Adipocyte (in vitro differentiated cells): ENCODE measurements at regions not wholly inside any gene's neighbourhood (a gene's known extent, or its start where the extent isn't known, plus 50 kb on each side); places are given as distances from the start of the nearest gene placed in this dataset.
A peak's percentile ranks its signal among the peaks of the same experiment; 100 is the strongest.

ENCODE experiments used
- DNase-seq: peaks from one replicate; pipeline ENCODE4 v3.0.0-alpha.2; 2015; ENCODE audit warnings: low read depth
- H3K27me3 ChIP-seq: replicated peaks from 2 replicates; pipeline ENCODE4 v1.7.0; 2013; ENCODE audit warnings: mild to moderate bottlenecking, low read length, moderate library complexity; ENCODE audit not compliant: control insufficient read depth, insufficient read depth
- H3K36me3 ChIP-seq: 2 replicates; pipeline ENCODE4 v1.7.0; 2013; ENCODE audit warnings: low read length, mild to moderate bottlenecking, moderate library complexity; ENCODE audit not compliant: control insufficient read depth, insufficient read depth, severe bottlenecking
- H3K4me1 ChIP-seq: 2 replicates; pipeline ENCODE4 v1.7.0; 2013; ENCODE audit warnings: mild to moderate bottlenecking, low read length, moderate library complexity; ENCODE audit not compliant: control insufficient read depth, insufficient read depth
- H3K4me3 ChIP-seq: 2 replicates; pipeline ENCODE4 v1.7.0; 2013; ENCODE audit warnings: mild to moderate bottlenecking, low read length, moderate library complexity
- H3K9ac ChIP-seq: 2 replicates; pipeline ENCODE4 v1.7.0; 2013; ENCODE audit warnings: mild to moderate bottlenecking, low read length, moderate library complexity
- H3K9me3 ChIP-seq: 2 replicates; pipeline ENCODE4 v1.7.0; 2013; ENCODE audit warnings: mild to moderate bottlenecking, low read length, moderate library complexity; ENCODE audit not compliant: control insufficient read depth

DNA sequence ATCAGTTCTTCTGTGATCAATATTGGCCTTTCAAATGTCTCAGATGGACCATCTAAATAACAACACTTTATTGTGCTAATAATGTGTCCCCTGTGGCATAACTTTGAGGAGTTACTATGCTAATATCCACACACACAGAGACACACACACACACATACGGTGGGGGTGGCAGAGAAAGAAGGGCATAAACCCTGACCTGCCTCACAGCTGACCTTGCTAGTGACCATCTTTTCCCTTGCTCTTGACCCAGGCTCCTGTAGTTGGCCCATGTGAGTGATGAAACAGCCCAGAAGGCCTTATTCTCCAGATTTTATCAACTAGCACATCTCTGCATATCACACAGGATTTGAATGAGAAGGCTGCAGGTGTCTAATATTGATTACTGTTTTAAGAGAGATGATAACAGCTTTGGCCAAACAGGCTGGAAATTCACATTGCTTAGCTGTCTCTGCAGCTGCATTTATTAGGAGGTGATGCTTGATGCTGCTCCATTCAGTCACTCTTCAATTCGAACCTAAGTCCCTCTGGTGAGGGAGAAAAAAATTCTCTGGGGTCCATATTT lies 176.4 kb downstream of the ACTR3 start:
- Histone ChIP-seq H3K9me3 (no peaks in the 10 kb centered on the region), H3K36me3 (no peaks in the 10 kb centered on the region), H3K27me3 (peaks cover 4% of the 10 kb centered on the region), H3K4me3 (no peak overlapping the region), H3K4me1 (no peaks in the 10 kb centered on the region), H3K9ac (no peak overlapping the region)
- DNase-seq: no peak

DNA sequence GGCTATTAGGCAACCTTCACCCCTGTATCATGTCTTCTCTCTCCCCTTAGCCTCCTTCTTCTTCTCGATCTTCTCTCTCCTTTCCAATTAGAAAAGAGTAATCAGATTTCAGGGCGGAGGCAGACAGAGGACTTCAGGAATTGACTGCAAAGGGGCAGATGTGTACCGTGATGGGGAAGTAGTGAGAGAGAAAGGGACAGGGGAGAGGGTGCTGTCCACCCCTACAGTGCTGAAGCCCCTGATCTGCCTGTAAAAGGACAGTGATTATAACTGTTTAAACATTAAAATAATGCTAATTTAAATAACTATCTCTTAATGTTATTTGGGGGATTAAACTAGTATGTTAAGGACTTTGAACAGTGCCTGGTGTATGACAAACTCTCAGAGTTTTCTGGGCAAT lies 178.5 kb downstream of the ACTR3 start:
- Histone ChIP-seq H3K36me3 (no peaks in the 10 kb centered on the region), H3K4me3 (no peak overlapping the region), H3K9me3 (no peaks in the 10 kb centered on the region), H3K4me1 (no peaks in the 10 kb centered on the region), H3K9ac (no peak overlapping the region), H3K27me3 (peaks cover 4% of the 10 kb centered on the region)
- no peak for DNase-seq

DNA sequence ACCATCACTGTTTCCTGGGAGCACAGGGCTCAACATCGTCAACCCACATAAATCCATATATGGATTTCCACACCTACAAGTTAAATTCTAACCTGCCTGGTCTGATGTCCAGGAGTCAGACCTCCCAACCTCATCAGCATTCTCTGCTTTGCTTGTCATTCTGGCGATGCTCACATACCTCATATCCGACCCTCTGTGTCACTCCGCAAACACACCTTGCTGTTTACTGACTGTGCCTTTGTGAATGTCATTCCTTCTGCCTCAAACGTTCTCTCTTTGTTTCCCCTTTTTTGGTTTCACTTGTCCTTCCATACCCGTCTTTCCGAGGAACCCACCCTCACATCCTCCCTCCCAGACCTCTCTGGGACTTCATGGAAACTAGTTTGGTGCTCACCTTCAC lies 187.1 kb downstream of the ACTR3 start:
- no peaks in the 10 kb centered on the region for H3K36me3 ChIP-seq
- peaks cover 4% of the 10 kb centered on the region for H3K9me3 ChIP-seq
- H3K4me1 ChIP-seq: no peaks in the 10 kb centered on the region
- H3K9ac ChIP-seq: no peak overlapping the region
- no peak for DNase-seq
- no peak overlapping the region for H3K4me3 ChIP-seq
- H3K27me3 ChIP-seq: no peaks in the 10 kb centered on the region

DNA sequence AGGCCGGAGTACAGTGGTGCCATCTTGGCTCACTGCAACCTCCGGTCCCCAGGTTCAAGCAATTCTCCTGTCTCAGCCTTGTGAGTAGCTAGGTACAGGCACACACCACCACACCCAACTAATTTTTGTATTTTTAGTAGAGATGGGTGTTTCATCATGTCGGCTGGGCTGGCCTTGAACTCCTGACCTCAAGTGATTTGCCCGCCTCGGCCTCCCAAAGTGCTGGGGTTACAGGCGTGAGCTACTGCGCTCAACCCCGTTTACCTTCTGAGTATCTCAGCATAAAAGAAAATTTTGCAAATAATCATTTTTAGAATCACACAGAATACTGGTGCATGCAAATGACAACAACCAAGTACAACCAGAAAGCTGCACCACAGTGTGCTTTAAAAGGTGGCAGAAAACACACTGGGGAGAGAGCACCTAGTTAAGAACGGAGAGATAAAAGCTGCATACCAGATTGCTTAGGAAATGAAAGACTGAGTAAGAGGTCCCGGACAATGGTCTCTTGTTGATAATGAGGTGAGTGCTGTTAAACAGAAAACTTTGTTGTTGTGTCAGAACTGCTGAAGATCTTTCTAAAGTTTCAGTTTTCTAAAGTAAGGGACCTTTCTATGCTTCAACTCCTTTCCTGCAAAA lies 189.6 kb downstream of the ACTR3 start:
- Histone ChIP-seq H3K36me3 (no peaks in the 10 kb centered on the region), H3K9me3 (peaks cover 4% of the 10 kb centered on the region), H3K4me3 (no peak overlapping the region), H3K4me1 (no peaks in the 10 kb centered on the region), H3K9ac (no peak overlapping the region), H3K27me3 (no peaks in the 10 kb centered on the region)
- no peak for DNase-seq

DNA sequence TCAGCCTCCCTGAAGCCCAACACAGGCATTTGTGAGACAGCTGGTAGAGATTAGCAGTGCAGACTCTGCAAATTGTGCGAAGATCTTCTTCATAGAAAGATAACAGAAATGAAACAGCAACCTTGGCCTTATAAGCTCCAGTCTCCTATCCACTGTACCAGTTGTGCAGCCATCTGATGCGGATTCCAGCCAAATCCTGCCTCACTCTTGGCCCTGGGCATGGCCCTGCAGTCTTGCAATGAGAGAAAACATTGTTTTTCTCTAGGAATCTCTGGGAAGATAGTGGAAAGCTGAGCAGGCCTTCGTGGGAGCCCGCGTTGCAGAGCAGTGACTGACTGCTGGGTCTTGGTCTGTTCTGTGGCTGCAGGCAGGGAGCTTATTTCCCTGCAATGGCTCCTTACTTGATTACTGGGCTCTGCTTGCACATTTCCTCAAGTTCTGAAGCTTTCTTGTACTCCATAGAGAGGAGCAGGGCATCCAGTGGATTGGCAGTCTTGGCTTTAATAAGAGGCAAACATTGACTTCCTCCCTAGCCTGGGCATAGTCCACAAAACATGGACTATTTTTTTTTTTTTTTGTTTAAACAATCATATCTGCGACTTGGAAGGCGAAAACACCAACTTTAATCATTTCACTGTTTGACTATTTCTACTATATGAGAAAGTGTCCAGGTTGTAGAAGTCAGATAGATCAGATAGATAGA lies 193.0 kb downstream of the ACTR3 start:
- Histone ChIP-seq H3K36me3 (no peaks in the 10 kb centered on the region), H3K4me3 (no peak overlapping the region), H3K4me1 (no peaks in the 10 kb centered on the region), H3K27me3 (no peaks in the 10 kb centered on the region), H3K9ac (no peak overlapping the region), H3K9me3 (peaks cover 4% of the 10 kb centered on the region)
- no peak for DNase-seq

DNA sequence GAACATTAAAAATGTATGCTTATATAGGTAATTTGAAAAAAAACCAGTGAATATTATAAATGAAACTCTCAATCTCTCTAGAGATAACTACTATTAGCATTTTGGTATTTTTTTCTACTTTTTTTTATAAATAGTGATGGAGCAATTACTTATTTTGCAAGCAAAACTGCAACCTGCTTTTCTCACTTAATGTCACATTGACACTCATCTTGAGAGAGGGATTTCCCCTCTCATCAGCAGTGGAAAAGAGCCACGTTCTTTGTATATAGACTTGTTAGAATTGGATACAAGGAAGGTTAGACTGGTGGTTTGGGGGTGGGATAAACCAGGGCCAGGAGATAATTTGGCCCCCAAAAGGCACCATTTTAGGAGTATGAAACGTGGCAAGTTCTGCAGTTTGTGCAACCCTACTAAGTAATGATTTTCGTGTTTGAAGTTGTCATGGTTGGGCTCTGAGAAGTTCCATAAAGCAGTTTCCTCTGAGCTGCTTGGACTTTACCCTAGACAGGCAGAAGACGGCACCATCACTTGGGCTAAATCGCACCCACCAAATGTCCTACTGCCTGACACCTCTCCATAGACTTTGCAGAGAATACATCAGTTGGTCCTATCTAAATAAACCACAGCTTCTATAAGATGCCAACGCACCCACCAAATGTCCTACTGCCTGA lies 194.0 kb downstream of the ACTR3 start:
- Histone ChIP-seq H3K36me3 (no peaks in the 10 kb centered on the region), H3K4me1 (no peaks in the 10 kb centered on the region), H3K9me3 (peaks cover 4% of the 10 kb centered on the region), H3K27me3 (no peaks in the 10 kb centered on the region), H3K9ac (no peak overlapping the region), H3K4me3 (no peak overlapping the region)
- no peak for DNase-seq

DNA sequence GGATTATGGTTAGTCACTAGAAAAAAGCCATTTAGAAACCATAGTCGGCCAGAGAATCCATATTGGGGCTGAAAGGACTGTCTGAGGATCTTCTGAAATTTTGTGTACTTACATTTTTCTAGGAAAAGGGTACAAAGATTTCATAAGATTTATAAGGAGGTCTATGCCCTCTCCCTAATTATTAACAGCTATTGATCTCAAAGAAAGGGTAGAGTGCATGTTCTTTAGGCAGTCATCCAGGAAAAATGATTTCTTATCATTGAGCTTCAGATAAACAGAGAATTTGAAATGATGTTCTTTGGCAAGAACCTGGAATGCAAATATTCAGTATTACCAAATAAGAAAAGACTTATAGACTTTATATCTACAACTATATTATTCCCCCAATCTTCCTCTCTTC lies 195.3 kb downstream of the ACTR3 start:
- peaks cover 4% of the 10 kb centered on the region for H3K9me3 ChIP-seq
- no peaks in the 10 kb centered on the region for H3K36me3 ChIP-seq
- no peaks in the 10 kb centered on the region for H3K27me3 ChIP-seq
- H3K9ac ChIP-seq: no peak overlapping the region
- H3K4me3 ChIP-seq: no peak overlapping the region
- H3K4me1 ChIP-seq: no peaks in the 10 kb centered on the region
- DNase-seq: no peak

DNA sequence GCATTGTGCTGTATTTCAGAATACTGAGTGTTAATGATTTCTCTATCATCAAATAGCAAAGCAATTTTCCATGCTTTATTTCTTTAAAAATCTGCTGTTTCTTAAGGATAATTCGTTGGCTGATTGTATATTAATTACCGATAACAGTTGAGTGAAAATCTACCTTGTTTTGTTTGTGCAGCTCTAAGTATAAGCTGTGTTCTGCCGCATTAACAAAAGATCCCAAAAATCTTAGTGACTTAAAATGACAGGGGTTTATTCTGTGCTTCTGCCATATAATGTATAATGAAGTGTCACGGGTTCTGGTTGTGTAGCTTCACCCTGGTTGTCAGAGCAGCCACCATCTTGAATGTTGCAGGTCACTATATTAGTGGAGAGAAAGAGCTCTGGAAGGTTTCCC lies 196.1 kb downstream of the ACTR3 start:
- H3K36me3 ChIP-seq: no peaks in the 10 kb centered on the region
- peaks cover 4% of the 10 kb centered on the region for H3K9me3 ChIP-seq
- DNase-seq: no peak
- no peaks in the 10 kb centered on the region for H3K4me1 ChIP-seq
- H3K9ac ChIP-seq: no peak overlapping the region
- no peak overlapping the region for H3K4me3 ChIP-seq
- H3K27me3 ChIP-seq: no peaks in the 10 kb centered on the region

DNA sequence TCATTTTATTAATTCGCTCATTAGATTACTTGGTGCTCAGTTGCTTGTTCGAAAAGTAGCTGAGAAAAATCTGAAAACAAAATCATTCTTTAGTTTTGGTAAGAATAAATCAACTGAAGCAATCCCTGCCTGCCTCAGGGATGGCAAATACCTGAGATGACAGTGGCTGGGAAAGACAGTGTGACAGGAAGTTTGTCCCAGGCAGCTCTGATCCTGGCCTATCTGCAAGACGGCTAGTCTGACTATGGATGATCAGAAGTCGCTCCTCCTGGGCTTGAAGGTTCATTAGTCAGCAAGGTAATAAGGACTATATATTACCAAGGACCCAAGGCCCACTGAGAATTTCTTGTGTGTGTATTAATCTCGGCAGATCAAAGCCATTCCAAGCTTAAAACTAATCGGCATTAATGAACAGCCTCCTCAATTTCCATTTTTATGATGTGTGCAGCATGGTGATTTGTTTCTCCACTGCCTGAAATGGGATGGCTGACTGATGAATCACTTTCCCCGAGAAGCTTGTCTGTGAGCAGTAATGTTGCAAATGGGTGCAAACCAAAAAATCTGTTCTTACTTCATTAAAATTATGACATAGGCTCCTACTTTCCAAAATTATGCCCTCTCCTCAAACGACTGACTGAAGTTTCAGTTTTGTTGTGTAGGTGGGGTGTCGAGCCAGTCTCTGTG lies 199.9 kb downstream of the ACTR3 start:
- no peaks in the 10 kb centered on the region for H3K36me3 ChIP-seq
- H3K9me3 ChIP-seq: no peaks in the 10 kb centered on the region
- no peaks in the 10 kb centered on the region for H3K27me3 ChIP-seq
- no peaks in the 10 kb centered on the region for H3K4me1 ChIP-seq
- peak; percentile 1 for DNase-seq
- no peak overlapping the region for H3K4me3 ChIP-seq
- H3K9ac ChIP-seq: no peak overlapping the region

DNA sequence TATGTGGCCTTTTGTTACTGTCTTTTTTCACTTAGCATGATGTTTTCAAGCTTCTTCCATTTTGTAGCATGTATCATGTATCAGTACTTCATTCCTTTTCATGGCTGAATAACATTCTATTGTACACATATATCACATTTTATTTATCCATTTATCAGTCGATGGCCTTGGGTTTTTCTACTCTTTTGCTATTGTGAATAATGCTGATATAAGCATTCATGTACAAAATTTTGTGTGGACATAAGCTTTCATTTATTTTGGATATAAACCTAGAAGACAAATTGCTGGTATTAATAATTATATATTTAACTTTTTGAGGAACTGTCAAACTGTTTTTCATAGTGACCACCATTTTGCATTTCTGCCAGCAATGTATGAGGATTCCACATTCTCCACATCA lies 201.1 kb downstream of the ACTR3 start:
- H3K36me3 ChIP-seq: no peaks in the 10 kb centered on the region
- no peaks in the 10 kb centered on the region for H3K4me1 ChIP-seq
- no peak overlapping the region for H3K9ac ChIP-seq
- peaks cover 9% of the 10 kb centered on the region for H3K9me3 ChIP-seq
- no peak overlapping the region for H3K4me3 ChIP-seq
- DNase-seq: no peak
- no peaks in the 10 kb centered on the region for H3K27me3 ChIP-seq

DNA sequence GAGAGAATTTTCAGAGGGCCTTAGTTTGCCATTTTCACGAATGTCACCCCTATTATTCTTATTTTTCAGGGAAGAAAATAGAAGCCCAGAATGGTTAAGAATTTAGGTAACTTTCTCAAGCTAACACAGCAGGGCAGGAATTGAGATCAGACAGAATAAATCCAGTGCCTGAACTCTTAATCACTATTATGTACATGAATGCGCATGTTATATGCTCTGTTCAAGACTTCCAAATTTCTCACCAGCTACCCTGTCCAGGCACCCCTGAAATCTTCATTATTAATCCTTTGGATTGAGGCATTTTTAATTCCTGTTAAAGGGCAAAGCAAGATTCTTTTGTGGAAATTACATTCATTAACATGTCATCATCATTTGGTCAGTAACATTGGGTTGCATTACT lies 218.4 kb downstream of the ACTR3 start:
- Histone ChIP-seq H3K9me3 (peaks cover 17% of the 10 kb centered on the region), H3K4me3 (no peak overlapping the region), H3K9ac (no peak overlapping the region), H3K36me3 (no peaks in the 10 kb centered on the region), H3K4me1 (no peaks in the 10 kb centered on the region), H3K27me3 (no peaks in the 10 kb centered on the region)
- DNase-seq: no peak
